ENCODE measurements at regions not wholly inside any gene's neighbourhood (a gene's known extent, or its start where the extent isn't known, plus 50 kb on each side); places are given as distances from the start of the nearest gene placed in this dataset.

- DNase-seq, result no peak
Observed at GRCh38 chr7:17485904-17486303, 187.5 kb downstream of the AHR start.

DNA sequence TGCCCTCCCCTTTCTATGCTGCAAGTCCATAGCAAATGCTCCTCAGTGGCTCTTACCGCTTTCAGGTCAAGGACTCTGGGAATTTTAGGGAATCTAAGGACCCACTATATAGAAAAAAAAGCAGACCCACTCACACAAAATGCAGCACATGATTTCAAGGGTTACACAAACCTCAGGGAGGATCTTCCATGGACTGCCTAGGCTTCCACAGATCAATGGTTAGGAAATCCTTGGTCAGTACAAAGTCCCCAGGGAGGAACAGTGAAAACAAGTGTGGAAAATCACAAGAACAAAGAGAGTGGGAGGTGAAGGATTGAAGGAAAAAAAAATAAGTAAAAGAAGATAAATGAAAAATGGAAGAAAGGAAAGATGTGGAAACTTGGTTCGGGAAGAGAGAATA lies 188.4 kb downstream of the AHR start:
- no peak for DNase-seq

- DNase-seq, result no peak
Observed at GRCh38 chr7:17487343-17487742, 188.9 kb downstream of the AHR start.

DNA sequence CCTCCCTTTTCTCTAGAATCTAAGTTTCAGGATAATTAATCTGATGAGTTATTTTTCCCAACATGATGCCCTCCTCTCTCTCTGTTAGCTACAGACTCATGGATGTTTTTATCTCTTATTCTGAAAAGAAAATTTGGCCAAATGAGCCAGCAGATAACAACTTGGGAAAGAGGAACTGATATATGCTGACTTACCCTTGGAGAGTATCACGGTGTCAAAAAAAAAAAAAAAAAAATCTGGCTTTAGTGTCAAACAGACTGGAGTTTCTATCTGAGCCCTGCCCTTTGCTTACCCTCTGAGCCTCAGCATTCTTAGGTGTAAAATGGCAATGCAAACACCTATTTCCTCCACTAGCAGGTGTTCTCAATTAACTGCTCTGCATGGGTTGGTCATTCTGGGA lies 190.4 kb downstream of the AHR start:
- DNase-seq, result no peak

- DNase-seq, result no peak
Observed at GRCh38 chr7:17489961-17490360, 191.5 kb downstream of the AHR start.

DNA sequence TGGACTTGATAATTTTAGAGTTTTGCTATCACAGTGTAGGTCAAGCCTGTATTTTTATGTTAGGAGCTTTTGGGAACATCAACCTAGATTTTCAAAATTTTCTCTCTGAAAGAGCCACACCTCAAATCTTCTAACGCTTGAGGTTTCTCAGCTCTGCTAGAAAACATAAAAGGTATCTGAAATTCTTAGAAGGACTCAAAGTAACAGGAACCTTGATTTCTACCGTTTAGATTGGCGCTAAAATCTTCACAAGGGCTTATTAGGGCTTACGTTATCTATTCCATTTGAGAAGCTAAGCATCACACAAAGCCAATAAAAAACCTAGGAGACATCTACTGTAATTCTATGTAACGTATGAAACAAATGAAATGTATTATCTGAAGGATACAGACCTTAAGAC lies 192.4 kb downstream of the AHR start:
- DNase-seq, result no peak

- DNase-seq, result no peak
Observed at GRCh38 chr7:17492437-17492836, 194.0 kb downstream of the AHR start.

GRCh38 chr7:17493446-17493845 lies 195.0 kb downstream of the AHR start:
- DNase-seq, result no peak

- DNase-seq, result no peak
Observed at GRCh38 chr7:17495655-17496394, 197.4 kb downstream of the AHR start.

- DNase-seq, result no peak
Observed at GRCh38 chr7:17497136-17497535, 198.7 kb downstream of the AHR start.

- DNase-seq, result no peak
Observed at GRCh38 chr7:17497549-17498167, 199.2 kb downstream of the AHR start.

GRCh38 chr7:17498230-17498629 lies 199.8 kb downstream of the AHR start:
- DNase-seq, result no peak

DNA sequence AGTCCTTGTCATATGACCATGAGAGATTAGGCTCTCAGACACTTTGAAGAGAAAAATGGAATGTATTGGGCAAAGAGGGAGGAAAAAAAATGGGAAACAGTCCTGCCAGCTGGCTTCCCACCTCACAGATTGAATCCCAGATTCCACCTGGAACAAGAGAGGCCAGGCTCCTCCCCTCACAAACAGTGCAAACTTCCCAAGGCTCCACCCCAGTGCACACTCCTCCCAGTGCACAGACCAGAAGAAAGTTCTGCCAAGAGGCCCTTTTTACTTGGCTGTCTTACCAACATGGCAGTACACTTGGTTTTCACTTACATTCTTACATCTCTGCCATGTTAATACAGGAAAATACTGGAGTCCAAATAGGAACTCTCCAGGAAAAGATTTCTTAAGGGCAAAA lies 202.3 kb downstream of the AHR start:
- no peak for DNase-seq

- no peak for DNase-seq
Observed at GRCh38 chr7:17501441-17502212, 203.2 kb downstream of the AHR start.

- no peak for DNase-seq
Observed at GRCh38 chr7:17502213-17503060, 204.0 kb downstream of the AHR start.

- no peak for DNase-seq
Observed at GRCh38 chr7:17506095-17506494, 207.6 kb downstream of the AHR start.

- DNase-seq, result no peak
Observed at GRCh38 chr7:17506596-17506995, 208.1 kb downstream of the AHR start.

DNA sequence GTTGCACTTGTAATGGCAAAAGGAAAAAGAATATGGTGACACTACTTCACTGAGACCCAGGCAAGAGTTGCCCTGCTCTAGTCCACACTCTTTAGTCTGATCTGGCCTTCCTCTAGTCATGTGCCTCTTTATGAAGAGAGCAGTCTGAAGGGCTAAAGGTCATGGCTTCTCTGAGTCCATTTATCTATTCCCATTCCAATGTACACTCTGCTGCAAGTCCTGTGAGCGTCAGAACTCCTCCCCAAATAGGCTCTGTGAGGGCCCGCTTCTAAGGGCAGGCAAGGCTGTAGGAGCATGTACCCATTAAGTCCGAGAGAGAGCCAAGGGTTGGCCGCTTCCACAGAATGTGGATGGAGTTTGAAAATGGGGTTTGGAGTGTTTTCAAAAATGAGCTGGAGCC lies 209.3 kb downstream of the AHR start:
- no peak for DNase-seq

DNA sequence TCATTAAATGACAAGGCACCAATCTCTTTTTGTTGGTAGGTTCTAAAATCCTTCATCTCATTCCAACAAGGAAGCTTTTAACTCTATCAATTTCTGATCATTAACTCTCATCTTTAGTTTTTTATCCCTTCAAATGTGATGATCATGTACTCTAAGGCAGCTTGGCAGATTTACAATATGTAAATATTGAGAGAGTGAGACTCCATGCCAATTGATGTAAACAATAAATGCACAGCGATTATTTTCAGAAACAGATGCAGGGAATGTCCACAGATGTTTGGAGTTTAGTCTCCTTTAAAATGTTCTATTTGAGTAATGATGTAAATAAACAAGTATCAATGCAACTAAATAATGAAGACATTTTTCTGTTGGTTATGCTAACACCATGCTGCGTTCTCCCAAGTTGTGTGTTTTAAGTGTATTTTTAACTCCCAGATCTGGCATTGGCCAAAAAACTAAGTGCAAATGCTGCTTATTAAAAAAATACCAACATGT lies 213.8 kb downstream of the AHR start:
- peak; percentile 43 for DNase-seq

DNA sequence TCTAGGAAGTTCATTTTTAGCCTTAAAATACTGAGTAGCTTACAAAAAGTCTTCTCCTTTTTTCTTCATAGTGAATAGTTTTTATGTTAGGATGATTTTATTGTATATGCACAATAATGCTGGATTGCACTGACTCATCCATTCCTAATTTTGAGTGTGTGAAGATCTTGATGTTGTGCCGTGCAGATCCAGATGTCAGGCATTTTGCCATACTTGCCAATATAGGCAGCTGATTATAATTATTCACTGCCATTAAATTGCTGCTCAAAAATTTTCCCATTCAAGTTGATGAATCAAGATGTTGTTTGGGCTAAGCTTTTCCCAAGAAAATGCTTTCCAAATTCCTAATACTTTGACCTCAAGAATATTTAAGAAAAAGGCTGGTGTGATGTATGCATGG lies 218.3 kb downstream of the AHR start:
- no peak for DNase-seq

GRCh38 chr7:17520941-17521340 lies 222.5 kb downstream of the AHR start:
- no peak for DNase-seq

DNA sequence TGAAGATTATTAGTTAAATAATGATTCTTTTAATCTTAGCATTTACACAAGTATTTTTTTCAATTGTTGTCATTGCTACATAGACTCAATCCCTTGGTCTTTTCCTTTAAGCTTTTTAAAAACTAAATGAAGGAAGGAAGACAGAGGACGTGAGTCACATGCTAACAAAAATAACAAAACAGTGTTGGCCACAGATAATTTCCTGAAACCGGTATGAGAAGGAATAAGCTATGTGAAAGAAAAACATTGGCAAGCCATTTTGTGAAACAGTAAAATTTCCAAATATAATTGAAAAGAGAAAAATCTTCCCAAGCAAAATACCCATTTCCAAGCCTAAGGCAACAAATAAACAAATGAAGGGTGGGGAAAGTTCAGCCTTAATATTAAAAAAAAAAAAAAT lies 223.0 kb downstream of the AHR start:
- DNase-seq, result no peak
